ENCODE measurements at regions not wholly inside any gene's neighbourhood (a gene's known extent, or its start where the extent isn't known, plus 50 kb on each side); places are given as distances from the start of the nearest gene placed in this dataset.
"Not testable (repeated sequence)": the region's sequence is repeated elsewhere in the genome, so short reads cannot be mapped to it uniquely, and the experiment has no call there.

DNA sequence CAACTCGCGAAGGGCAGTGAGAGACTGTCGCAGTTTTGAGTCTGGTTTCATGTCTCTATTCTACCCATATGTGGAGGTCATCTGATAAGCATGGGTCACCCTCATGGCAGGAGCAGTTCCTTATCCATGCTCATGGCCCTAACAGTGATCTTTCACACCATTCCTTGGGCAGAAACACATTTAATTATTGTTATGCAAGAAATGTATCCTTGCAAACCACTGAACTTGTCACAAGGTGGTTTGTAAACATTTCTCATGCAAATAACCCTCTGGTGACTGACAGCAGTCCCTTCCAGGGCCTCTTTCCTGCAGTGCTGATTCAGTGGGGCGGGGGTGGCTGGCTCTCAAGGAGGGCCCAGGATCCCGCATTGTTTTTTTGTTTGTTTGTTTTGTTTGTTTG, 421.4 kb upstream of the RUNX1 start:
- CTCF ChIA-PET: no interaction called here
- POLR2A ChIA-PET: no interaction called here
- H3K4me3 ChIP-seq (ENCODE audit: low read depth, low read length): no peak overlapping the region
- TF ChIP-seq, protein P1, sequence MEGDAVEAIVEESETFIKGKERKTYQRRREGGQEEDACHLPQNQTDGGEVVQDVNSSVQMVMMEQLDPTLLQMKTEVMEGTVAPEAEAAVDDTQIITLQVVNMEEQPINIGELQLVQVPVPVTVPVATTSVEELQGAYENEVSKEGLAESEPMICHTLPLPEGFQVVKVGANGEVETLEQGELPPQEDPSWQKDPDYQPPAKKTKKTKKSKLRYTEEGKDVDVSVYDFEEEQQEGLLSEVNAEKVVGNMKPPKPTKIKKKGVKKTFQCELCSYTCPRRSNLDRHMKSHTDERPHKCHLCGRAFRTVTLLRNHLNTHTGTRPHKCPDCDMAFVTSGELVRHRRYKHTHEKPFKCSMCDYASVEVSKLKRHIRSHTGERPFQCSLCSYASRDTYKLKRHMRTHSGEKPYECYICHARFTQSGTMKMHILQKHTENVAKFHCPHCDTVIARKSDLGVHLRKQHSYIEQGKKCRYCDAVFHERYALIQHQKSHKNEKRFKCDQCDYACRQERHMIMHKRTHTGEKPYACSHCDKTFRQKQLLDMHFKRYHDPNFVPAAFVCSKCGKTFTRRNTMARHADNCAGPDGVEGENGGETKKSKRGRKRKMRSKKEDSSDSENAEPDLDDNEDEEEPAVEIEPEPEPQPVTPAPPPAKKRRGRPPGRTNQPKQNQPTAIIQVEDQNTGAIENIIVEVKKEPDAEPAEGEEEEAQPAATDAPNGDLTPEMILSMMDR (IDR thresholded peaks at IDR 0.05; ENCODE audit: insufficient read depth, low read length, missing control alignments): no peak
- DNase-seq (ENCODE audit: low read depth, low spot score): no peak

DNA sequence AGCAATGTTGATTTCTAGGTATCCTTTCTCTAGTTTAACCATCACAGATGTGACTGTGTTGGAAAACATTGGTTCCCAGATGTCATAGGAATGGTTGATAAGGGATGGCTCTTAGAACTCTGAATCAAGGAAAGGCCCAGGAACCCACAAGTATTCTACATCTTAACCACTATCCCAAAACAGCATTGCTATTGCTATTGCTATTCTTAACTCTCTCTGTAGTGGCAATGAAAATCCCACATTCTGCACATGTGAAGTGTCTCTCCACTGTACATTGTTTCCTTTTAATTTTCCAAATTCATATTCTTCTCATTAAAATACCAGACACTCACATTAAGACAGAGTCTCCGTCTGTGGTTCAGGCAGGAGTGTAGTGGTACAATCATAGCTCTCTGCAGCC, 420.4 kb upstream of the RUNX1 start:
- ChIA-PET CTCF (no interaction called here), POLR2A (interaction anchor here (0.7 kb wide), 1 partner anchor 36 kb away, joined by 4 read pairs; no protein-coding TSS in a partner anchor)
- TF ChIP-seq, protein P1 (IDR thresholded peaks at IDR 0.05; ENCODE audit: insufficient read depth, low read length, missing control alignments): no peak

DNA sequence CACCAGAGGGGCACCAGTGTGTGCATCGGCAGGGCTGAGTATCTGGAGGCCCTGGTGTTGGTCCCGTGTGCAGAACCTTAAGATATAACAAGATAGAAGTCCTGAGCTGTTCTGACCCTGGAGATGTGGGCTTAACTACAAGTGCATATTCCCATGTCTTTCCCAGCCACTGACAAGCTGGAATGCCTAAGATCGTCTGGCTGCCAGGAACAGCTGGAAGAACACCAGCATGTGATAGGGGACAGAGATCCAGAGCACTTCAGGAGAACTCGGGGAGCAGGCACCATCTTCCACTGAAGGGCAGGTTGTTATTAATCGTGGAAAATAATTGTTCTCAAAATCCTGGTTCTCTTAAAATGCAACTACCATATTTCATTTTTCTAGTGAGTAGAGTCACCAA, 419.9 kb upstream of the RUNX1 start:
- CTCF ChIA-PET: no interaction called here
- no peak overlapping the region for H3K4me3 ChIP-seq (ENCODE audit: low read depth, low read length)
- TF ChIP-seq, protein P1 (IDR thresholded peaks at IDR 0.05; ENCODE audit: insufficient read depth, low read length, missing control alignments): no peak
- no peak for DNase-seq (ENCODE audit: low read depth, low spot score)
- POLR2A ChIA-PET: interaction anchor here (0.7 kb wide), 1 partner anchor 35 kb away, joined by 4 read pairs; no protein-coding TSS in a partner anchor

More for the DNA sequence above, 420.4 kb upstream of the RUNX1 start:
- no peak overlapping the region for H3K4me3 ChIP-seq (ENCODE audit: low read depth, low read length)
- DNase-seq (ENCODE audit: low read depth, low spot score): peak; percentile 37

DNA sequence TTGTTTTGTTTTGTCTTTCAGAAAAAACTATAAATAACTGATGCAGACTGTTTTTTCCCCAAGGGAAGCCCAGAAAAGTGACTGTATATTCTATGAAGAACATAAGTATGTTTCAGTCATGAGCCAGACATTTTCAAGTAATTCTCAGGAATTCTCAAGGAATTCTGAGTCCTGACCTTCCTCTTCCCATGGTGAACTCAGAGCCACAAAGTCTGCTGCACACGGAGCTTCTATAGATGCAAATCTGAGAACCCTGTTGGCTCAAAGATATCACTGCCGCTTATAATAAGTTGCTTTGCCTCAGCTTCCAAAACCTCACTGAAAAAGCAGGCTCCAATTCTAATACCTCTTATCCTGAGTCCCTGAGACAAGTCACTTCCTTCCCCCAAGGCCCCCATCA, 418.5 kb upstream of the RUNX1 start:
- no peak overlapping the region for H3K4me3 ChIP-seq (ENCODE audit: low read depth, low read length)
- CTCF ChIA-PET: no interaction called here
- POLR2A ChIA-PET: interaction anchor here (0.8 kb wide), 1 partner anchor 10 kb away, joined by 3 read pairs; no protein-coding TSS in a partner anchor
- peak; percentile 31 for DNase-seq (ENCODE audit: low read depth, low spot score)
- TF ChIP-seq, protein P1 (IDR thresholded peaks at IDR 0.05; ENCODE audit: insufficient read depth, low read length, missing control alignments): no peak

DNA sequence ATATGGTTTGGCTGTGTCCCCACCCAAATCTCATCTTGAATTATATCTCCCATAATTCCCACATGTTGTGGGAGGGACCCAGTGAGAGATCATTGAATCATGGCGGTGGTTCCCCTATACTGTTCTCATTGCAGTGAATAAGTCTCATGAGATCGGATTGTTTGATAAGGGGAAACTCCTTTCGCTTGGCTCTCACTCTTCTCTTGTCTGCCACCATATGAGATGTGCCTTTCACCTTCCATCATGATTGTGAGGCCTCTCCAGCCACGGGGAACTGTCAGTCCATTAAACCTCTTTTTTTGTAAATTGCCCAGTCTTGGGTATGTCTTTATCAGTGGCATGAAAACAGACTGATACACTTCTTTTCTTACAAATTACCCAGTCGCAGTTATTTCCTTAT, 417.6 kb upstream of the RUNX1 start:
- DNase-seq (ENCODE audit: low read depth, low spot score); H3K4me3 ChIP-seq (ENCODE audit: low read depth, low read length); POLR2A ChIA-PET; CTCF ChIA-PET: not testable (repeated sequence)

DNA sequence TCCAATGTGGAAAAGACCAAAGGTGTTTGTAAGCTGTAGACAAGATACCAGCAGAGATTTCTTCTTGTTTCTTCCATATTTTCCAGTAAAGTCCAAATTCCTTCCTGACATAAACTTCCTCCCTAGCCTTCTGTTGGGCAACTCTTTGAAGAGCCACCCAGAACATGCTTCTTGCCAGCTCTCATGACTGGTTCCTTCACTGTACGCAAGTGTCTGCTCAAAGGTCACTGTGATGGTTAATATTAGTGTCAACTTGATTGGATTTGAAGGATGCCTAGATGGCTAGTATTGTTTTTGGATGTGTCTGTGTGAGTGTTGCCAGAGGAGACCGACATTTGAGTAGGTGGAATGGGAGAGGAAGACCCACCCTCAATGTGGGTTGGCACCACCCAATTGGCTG, 416.6 kb upstream of the RUNX1 start:
- TF ChIP-seq, protein P1 (IDR thresholded peaks at IDR 0.05; ENCODE audit: insufficient read depth, low read length, missing control alignments): no peak
- no peak for DNase-seq (ENCODE audit: low read depth, low spot score)
- ChIA-PET CTCF (no interaction called here), POLR2A (no interaction called here)
- H3K4me3 ChIP-seq (ENCODE audit: low read depth, low read length): no peak overlapping the region

DNA sequence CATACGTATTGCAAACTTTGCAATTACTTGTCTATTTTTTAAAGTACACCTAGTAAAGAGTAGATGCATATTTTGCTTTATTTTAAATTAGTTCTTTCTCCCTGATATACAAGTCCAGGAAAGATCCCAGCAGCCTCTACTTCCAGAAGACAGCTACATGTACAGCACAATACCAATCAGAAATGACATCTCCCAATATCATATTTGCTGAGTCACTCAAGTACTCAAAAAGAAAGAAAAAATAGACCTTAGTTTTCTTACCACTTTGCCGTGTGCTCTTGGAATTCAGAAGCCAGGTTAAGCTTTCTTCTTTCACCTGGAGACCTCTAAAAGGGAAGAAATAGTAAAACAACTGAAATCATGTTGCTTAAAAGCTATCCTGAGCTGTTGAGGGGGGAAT, 412.6 kb upstream of the RUNX1 start:
- CTCF ChIA-PET: no interaction called here
- POLR2A ChIA-PET: no interaction called here
- TF ChIP-seq, protein P1 (IDR thresholded peaks at IDR 0.05; ENCODE audit: insufficient read depth, low read length, missing control alignments): no peak
- no peak for DNase-seq (ENCODE audit: low read depth, low spot score)
- H3K4me3 ChIP-seq (ENCODE audit: low read depth, low read length): no peak overlapping the region

All from AG04449 (cell line).